NK-92 treated with Interleukin-12 subunit alpha and Interleukin-12 subunit beta, amount 100 ng/mL, for 24 hours (cell line): ENCODE measurements at regions not wholly inside any gene's neighbourhood (a gene's known extent, or its start where the extent isn't known, plus 50 kb on each side); places are given as distances from the start of the nearest gene placed in this dataset.
"Not testable (repeated sequence)": the region's sequence is repeated elsewhere in the genome, so short reads cannot be mapped to it uniquely, and the experiment has no call there.

Experiments
- DNase-seq: peaks from one replicate; lab custom pipeline; 2025; lab: John Stamatoyannopoulos, UW

DNA sequence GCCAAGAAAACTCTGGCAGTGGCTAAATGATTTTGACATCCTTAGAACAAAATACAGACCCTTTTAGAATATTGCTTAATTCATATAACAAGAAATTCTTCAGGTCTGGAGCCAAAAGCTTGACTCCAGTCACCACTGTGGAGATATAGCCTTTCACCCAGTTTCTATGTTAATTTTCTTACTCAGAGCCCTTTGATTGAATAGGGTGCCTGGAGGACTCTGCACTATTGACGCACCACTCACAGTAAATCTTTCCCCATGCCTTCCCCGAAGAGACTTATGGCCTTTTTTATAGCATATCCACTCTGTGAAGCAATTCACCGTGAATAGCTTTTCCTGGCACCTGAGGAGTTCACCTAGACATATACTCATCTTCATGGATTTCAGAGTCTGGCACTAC lies 613.8 kb downstream of the ZWINT start:
- DNase-seq, result no peak

GRCh38 chr10:55746002-55746401 lies 615.1 kb downstream of the ZWINT start:
- no peak for DNase-seq

DNA sequence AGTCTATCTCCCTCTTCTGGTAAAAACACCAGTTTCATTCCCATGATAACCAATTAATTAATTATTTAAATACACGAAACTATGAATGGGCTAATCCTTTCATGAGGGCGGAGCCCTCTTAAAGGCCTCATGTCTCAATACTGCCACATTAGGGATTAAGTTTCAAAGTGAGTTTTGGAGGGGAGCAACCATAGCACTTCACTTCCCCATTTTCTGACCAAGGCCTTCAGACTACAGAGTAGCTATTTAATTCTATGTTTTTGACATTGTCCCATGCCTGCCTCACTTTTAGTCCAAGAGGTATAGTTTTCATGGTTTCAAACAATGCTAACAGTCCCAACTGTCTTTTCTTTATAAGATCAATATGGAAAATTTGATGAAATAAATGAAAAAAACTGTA lies 618.6 kb downstream of the ZWINT start:
- DNase-seq, result no peak

DNA sequence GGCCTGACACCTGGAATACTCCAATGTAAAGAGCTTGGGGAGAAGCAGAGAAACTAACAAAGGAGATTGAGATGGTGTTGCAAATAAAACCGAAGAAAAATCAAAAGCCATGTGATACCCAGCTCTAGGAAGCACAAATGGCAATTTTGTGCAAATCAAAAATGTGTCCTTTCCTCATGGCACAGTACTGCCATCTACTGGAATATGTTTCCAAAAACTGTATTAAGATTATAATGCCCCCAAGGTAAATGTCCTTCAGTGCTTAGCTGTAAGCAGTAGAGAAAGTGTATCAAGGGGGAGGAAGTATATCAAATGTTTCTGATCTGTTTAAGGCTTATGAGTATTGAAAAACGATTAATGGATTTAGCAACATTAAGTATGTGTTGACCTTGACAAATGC lies 620.3 kb downstream of the ZWINT start:
- DNase-seq, result not testable (repeated sequence)

DNA sequence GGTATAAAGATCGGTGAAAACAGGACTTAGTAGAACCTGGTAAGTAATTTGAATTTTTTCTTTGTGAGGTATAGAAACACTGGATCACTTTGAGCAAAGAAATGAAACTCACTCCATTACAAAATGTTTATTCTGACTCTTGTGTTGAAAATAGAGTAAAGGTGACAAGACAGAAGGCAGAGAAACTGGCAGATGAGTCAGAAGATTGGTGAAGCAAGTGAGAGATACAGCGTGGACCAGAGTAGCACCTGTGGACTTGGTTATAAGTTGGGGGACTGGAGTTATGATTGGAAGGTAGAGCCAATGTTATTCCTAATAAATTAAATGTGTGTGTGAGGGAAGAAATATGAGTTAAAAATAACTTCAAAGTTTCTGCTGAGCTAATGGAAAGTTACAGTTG lies 620.9 kb downstream of the ZWINT start:
- DNase-seq, result no peak

DNA sequence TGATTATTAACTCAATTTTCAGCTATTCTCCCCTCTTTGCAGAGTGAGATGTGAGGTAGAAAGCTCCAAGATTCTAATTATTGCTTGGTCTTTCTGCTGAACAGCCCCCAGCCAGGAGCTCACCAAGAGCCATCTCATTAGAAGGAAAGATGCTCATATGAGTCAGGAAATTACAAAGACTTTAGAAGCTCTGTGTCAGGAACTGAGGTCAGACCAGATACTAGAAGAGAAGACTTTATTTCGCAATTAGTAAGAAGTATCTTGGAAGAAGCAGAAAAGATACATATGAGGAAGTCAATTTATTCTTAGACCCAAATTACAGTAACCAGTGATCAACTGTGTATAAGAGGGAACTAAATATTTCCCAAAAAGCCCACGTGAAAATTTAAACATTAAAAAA lies 626.9 kb downstream of the ZWINT start:
- no peak for DNase-seq

GRCh38 chr10:55704950-55705349 lies 656.1 kb downstream of the ZWINT start:
- no peak for DNase-seq

- no peak for DNase-seq
Observed at GRCh38 chr10:55668326-55668922, 692.6 kb downstream of the ZWINT start.

- DNase-seq, result no peak
Observed at GRCh38 chr10:55653531-55653930, 707.5 kb downstream of the ZWINT start.

DNA sequence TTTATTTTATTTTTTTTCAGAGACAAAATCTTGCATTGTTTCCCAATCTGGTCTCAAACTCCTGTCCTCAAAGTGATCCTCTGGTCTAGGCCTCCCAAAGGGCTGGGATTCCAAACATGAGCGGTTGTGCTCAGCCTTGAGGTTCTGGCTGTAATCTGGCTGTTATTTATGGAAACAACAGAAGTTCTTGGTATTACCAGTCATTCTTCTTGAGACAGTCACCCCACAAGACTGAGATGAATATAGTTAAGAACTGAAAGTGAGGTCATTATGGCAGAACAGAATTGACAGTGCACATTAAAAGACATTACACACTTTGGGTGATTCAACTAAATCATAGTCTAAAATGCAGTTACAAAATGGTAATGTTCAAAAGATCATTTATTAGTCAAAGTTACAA lies 719.5 kb downstream of the ZWINT start:
- DNase-seq, result no peak

GRCh38 chr10:55631071-55631654 lies 729.9 kb downstream of the ZWINT start:
- no peak for DNase-seq

GRCh38 chr10:55630491-55631056 lies 730.5 kb downstream of the ZWINT start:
- no peak for DNase-seq

DNA sequence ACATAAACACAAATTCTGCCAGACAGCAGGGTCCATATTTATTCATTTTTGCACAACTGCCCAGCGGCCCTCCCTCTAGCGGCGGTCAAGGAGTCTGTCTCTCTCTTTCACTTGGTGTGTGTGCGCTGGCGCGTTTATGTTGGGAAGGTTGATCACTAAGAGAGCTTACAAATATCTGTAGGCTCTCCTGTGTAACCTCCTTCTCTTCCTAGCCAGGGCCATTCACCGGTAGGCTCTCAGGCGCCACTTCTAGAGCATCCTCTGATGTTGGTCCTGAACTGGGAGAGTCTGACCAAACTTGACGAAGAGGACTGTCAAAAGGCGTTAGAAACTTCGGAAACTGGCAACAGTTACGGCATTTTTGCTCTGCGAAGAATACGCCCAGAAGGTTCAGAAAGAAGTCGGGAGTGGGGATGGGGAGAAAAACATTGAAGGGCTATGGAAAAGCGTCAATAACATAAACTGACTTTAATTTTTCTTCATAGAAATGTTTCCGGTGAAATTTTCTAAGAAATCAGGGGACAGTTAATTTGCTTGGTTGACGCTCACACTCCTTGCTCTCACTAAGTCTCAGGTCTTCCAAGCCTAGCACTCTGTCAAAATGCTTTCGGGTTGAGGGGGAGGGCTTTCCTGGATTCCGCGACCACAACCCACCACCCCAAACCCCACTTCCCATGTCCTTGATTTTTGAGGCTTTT lies 731.1 kb downstream of the ZWINT start:
- no peak for DNase-seq

GRCh38 chr10:55628260-55628701 lies 732.8 kb downstream of the ZWINT start:
- DNase-seq, result no peak

DNA sequence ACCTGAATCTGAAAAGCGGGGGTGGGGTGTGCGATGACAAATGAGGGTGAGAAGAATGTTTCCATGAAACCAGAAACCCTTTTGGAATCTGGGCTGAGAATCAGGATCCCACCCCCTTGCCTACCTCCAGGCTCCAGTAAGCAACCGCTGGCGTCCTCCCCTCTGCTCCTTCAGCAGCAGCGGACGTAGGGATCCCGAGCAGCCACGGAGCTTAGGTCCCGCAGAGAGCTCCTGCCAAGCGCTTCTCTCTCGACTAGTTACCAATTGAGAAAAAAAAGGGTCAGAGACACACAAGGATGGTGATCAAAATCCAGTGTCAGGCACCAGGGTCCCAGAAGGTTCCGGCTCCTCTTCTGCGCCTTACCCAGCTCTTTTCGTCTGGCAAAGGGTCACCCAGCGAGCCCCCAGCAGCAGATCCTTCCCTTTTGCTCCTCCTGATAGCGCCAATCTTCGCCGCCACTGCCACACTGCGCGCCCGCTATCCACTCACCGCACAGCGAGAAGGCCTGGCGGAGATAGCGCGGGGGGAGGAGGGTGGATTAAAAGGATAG lies 733.5 kb downstream of the ZWINT start:
- DNase-seq, result no peak

- not testable (repeated sequence) for DNase-seq
Observed at GRCh38 chr10:55601690-55602478, 759.2 kb downstream of the ZWINT start.

DNA sequence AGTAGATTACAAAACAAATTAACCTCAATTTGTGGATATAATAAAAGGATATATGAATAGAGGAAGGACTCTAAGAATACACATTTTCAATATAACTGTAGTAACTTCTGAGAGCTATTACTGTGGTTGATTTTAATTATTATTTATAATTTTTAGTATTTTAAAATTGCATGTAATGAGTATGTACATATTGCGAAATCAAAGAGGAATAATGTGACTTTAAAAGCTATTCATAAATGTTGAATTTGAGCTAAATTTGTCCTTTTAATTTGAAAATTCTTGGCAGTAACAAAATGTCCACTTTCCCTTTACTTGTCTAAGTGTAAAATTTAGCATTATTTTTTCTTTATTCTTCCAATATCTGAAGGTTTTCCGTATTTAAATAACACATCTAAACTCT lies 750.6 kb upstream of the PCDH15 start:
- no peak for DNase-seq

- DNase-seq, result no peak
Observed at GRCh38 chr10:55550236-55550635, 749.2 kb upstream of the PCDH15 start.

DNA sequence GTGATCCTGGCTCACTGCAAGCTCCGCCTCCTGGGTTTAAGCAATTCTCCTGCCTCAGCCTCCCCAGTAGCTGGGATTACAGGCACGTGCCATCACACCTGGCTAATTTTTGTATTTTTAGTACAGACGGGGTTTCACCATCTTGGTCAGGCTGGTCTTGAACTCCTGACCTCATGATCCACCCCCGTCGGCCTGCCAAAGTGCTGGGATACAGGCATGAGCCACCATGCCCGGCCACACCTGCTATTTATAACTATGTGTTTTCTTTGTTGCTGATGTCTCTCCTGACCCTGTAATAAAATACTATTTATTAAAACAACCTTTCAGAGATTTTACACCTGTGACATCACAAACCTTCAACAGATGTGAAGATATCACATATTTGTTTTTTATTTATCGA lies 736.5 kb upstream of the PCDH15 start:
- not testable (repeated sequence) for DNase-seq

DNA sequence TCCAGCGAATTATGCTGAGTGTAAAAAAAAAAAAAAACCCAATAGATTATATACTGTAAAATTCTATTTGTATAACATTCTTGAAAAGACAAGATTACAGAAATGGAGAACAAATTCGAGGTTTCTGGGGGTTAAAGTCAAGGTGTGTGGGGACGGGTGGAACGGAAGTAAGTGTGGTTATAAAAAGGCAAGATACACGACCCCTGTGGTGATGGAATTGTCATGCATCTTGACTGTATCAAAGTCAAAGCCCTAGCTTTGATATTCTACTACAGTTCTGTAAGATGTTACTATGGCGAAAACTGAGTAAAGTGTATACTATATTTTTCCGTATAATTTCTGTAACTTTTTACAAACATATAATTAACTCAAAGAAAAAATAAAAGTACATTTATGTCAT lies 718.2 kb upstream of the PCDH15 start:
- DNase-seq, result no peak

- not testable (repeated sequence) for DNase-seq
Observed at GRCh38 chr10:55518416-55518815, 717.4 kb upstream of the PCDH15 start.

DNA sequence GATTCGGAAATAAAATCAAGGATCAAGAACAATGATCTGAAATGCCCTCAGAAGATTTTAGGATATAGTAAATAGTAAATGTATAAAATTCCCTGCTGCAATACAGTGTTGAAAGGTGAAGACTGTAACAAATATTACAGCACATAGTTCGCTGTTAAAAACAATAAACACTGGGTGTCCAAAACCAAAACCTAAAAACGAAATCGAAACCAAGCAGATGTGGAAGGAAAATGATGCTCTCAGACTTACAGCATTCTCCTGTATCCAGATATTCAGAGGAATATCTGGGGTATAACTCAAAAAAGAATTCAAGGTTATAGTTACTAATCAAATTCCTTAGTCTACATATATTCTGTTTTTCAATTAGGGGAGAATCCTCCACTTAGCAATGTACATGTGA lies 708.1 kb upstream of the PCDH15 start:
- no peak for DNase-seq
